ENCODE measurements at regions not wholly inside any gene's neighbourhood (a gene's known extent, or its start where the extent isn't known, plus 50 kb on each side); places are given as distances from the start of the nearest gene placed in this dataset.

DNA sequence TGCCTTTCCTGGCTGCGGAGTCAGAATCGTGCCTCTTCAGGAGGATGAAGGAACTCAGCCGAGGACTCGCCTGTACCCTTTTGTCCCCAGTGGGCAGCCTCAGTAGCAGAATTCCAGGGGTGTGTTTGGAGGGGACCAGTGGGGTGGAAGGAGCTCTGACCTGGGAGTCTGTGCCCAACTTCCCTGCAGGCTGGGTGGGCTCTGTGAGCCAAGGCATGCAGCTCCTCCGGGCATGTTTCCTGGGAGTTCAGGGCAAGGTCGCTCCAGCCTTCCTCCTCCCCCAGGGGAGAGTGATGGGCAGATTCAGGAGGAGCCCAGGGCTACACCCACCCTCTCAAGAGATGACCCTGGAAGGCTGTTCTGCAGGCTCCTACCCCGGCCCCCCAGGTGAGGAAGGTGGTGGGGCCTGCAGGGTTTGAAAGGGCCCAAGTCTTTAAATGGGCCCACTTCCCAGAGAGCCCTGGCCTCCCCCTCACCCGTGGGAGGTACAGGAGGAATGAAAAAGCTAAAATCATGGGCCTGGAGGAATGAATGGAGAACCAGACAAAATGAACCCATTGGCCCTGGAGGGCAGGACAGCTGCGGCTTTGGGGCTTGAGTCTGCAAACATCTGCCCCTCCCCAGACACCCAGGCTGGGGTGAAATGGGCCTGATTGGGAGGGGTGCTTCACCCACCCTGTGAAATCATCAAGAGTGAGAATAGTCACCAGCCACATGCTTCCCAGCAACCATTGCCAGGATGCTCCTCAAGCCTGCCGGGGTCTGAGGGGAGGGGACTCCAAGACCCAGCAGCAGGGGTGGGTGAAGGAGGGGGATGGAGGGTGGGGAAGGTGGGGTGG is 77.6 kb upstream of the PMEPA1 start:
- Histone ChIP-seq H3K9me3 (ENCODE audit: insufficient read depth, low read length) (no peaks in the 10 kb centered on the region), H3K9ac (ENCODE audit: low read length) (no peak overlapping the region), H3K4me2 (ENCODE audit: low read depth, low read length, poor library complexity, severe bottlenecking) (no peak overlapping the region), H3K36me3 (ENCODE audit: low read length) (no peaks in the 10 kb centered on the region), H4K20me1 (ENCODE audit: low read depth, low read length) (no peaks in the 10 kb centered on the region), H3K4me3 (ENCODE audit: insufficient read depth, low read length, poor library complexity, severe bottlenecking) (no peak overlapping the region), H3K27me3 (ENCODE audit: low read length) (no peaks in the 10 kb centered on the region; the same call in 1 of the 2 replicates), H2AFZ (ENCODE audit: low read depth, low read length, severe bottlenecking) (no peak overlapping the region), H3K27ac (ENCODE audit: low read depth, low read length) (no peak overlapping the region), H3K9me2 (replicated peaks; ENCODE audit: insufficient read depth, low read length) (no peaks in the 10 kb centered on the region), H3F3A (ENCODE audit: insufficient read depth) (no peaks in the 10 kb centered on the region), H3K79me2 (ENCODE audit: insufficient read depth, low read length) (no peaks in the 10 kb centered on the region)
- TF ChIP-seq EZH2phosphoT487 (conservative IDR thresholded peaks at IDR 0.05; ENCODE audit: low read length) = no peak
- TF ChIP-seq, protein P1, sequence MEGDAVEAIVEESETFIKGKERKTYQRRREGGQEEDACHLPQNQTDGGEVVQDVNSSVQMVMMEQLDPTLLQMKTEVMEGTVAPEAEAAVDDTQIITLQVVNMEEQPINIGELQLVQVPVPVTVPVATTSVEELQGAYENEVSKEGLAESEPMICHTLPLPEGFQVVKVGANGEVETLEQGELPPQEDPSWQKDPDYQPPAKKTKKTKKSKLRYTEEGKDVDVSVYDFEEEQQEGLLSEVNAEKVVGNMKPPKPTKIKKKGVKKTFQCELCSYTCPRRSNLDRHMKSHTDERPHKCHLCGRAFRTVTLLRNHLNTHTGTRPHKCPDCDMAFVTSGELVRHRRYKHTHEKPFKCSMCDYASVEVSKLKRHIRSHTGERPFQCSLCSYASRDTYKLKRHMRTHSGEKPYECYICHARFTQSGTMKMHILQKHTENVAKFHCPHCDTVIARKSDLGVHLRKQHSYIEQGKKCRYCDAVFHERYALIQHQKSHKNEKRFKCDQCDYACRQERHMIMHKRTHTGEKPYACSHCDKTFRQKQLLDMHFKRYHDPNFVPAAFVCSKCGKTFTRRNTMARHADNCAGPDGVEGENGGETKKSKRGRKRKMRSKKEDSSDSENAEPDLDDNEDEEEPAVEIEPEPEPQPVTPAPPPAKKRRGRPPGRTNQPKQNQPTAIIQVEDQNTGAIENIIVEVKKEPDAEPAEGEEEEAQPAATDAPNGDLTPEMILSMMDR (IDR thresholded peaks at IDR 0.05; ENCODE audit: insufficient read depth, low read length, poor library complexity, severe bottlenecking) = no peak

GRCh38 chr20:57786304-57786932 is 76.6 kb upstream of the PMEPA1 start:
- H3K9ac ChIP-seq (ENCODE audit: low read length) = no peak overlapping the region
- no peaks in the 10 kb centered on the region for H3K9me2 ChIP-seq (replicated peaks; ENCODE audit: insufficient read depth, low read length)
- H3K27ac ChIP-seq (ENCODE audit: low read depth, low read length) = no peak overlapping the region
- no peaks in the 10 kb centered on the region for H3K9me3 ChIP-seq (ENCODE audit: insufficient read depth, low read length)
- no peak overlapping the region for H2AFZ ChIP-seq (ENCODE audit: low read depth, low read length, severe bottlenecking)
- H3F3A ChIP-seq (ENCODE audit: insufficient read depth) = no peaks in the 10 kb centered on the region
- no peaks in the 10 kb centered on the region; the same call in 1 of the 2 replicates for H3K27me3 ChIP-seq (ENCODE audit: low read length)
- H3K79me2 ChIP-seq (ENCODE audit: insufficient read depth, low read length) = no peaks in the 10 kb centered on the region
- TF ChIP-seq EZH2phosphoT487 (conservative IDR thresholded peaks at IDR 0.05; ENCODE audit: low read length) = no peak
- TF ChIP-seq, protein P1 (IDR thresholded peaks at IDR 0.05; ENCODE audit: insufficient read depth, low read length, poor library complexity, severe bottlenecking) = no peak
- H3K4me2 ChIP-seq (ENCODE audit: low read depth, low read length, poor library complexity, severe bottlenecking) = no peak overlapping the region
- no peaks in the 10 kb centered on the region for H4K20me1 ChIP-seq (ENCODE audit: low read depth, low read length)
- H3K4me3 ChIP-seq (ENCODE audit: insufficient read depth, low read length, poor library complexity, severe bottlenecking) = no peak overlapping the region
- no peaks in the 10 kb centered on the region for H3K36me3 ChIP-seq (ENCODE audit: low read length)

- Histone ChIP-seq H3K4me2 (ENCODE audit: low read depth, low read length, poor library complexity, severe bottlenecking) (no peak overlapping the region), H3K27ac (ENCODE audit: low read depth, low read length) (no peak overlapping the region), H4K20me1 (ENCODE audit: low read depth, low read length) (no peaks in the 10 kb centered on the region), H3K9me3 (ENCODE audit: insufficient read depth, low read length) (no peaks in the 10 kb centered on the region), H3K79me2 (ENCODE audit: insufficient read depth, low read length) (no peaks in the 10 kb centered on the region), H3K4me3 (ENCODE audit: insufficient read depth, low read length, poor library complexity, severe bottlenecking) (no peak overlapping the region), H2AFZ (ENCODE audit: low read depth, low read length, severe bottlenecking) (no peak overlapping the region), H3K36me3 (ENCODE audit: low read length) (no peaks in the 10 kb centered on the region), H3F3A (ENCODE audit: insufficient read depth) (no peaks in the 10 kb centered on the region), H3K9ac (ENCODE audit: low read length) (no peak overlapping the region), H3K9me2 (replicated peaks; ENCODE audit: insufficient read depth, low read length) (no peaks in the 10 kb centered on the region), H3K27me3 (ENCODE audit: low read length) (no peaks in the 10 kb centered on the region)
- TF ChIP-seq EZH2phosphoT487 (conservative IDR thresholded peaks at IDR 0.05; ENCODE audit: low read length) = no peak
- TF ChIP-seq, protein P1 (IDR thresholded peaks at IDR 0.05; ENCODE audit: insufficient read depth, low read length, poor library complexity, severe bottlenecking) = no peak
These were observed 75.9 kb upstream of the PMEPA1 start for GRCh38 chr20:57785720-57786119.
